BJ (cell line): ENCODE measurements at regions not wholly inside any gene's neighbourhood (a gene's known extent, or its start where the extent isn't known, plus 50 kb on each side); places are given as distances from the start of the nearest gene placed in this dataset.

Experiments used
- CTCF ChIA-PET: fragments of 350-600 bp; formaldehyde crosslinking; extraction: SDS; loops from one replicate; lab custom pipeline; 2021; ENCODE audit warnings: antibody characterized with exemption, inconsistent platforms; lab: Yijun Ruan, JAX
- POLR2A ChIA-PET: fragments of 300-600 bp; sonication (Branson Sonifier 250); formaldehyde crosslinking; extraction: SDS; loops from one replicate; lab custom pipeline; 2021; ENCODE audit warnings: antibody characterized with exemption; lab: Charles Lee
- DNase-seq: peaks from one replicate; pipeline ENCODE4 v3.0.0-alpha.2; 2011; ENCODE audit warnings: low read depth
- H3K27me3 ChIP-seq: 2 replicates; pipeline ENCODE4 v1.6.0; 2011; ENCODE audit warnings: low read length; ENCODE audit not compliant: control insufficient read depth, insufficient read depth
- H3K36me3 ChIP-seq: 2 replicates; pipeline ENCODE4 v1.5.1; 2011; ENCODE audit warnings: low read length; ENCODE audit not compliant: control insufficient read depth, insufficient read depth
- H3K4me3 ChIP-seq: 2 replicates; pipeline ENCODE4 v1.5.1; 2011; ENCODE audit warnings: low read depth, mild to moderate bottlenecking, control low read depth, low read length
- TF ChIP-seq, protein P1 (sequence below): IDR thresholded peaks from 2 replicates; pipeline ENCODE4 v1.5.1; 2011; ENCODE audit warnings: low read depth, mild to moderate bottlenecking, control low read depth, inconsistent platforms, low read length, moderate library complexity; ENCODE audit not compliant: insufficient read depth

DNA sequence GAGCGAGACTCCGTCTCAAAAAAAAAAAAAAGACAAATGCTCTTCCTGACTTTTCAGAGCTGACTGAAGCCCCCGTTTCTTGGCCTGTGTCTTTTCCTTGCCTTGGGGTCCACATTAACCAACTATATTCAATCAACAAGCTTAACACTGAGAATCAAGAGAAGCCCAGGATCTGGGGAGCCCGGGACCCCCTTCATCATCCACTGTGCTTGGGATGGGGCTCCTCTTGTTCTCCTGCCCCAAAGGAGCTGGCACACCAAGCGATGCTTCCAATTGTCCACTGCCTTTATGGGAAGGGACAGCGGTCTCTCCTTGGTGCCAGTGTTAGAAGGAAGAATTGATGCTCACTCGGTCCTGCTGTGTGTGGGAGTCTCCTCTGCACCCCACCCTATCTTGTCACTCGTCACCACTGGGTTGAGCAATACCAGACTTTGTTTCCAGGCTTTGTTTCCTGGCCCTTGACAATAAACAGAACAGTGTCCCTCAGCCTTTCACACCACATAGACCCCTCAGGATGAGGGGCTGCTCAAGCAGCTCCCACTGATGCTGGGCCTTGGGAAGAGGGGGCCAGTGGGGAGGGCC, 146.7 kb downstream of the KCNJ12 start:
- DNase-seq = no peak
- ChIA-PET CTCF (interaction anchor here (0.6 to 3.9 kb wide), 3 partner anchors 10 to 407 kb away, joined by 3 to 32 read pairs (median 12); no protein-coding TSS in a partner anchor), POLR2A (no interaction called here)
- H3K36me3 ChIP-seq = no peaks in the 10 kb centered on the region
- no peak overlapping the region for H3K4me3 ChIP-seq
- H3K27me3 ChIP-seq = no peaks in the 10 kb centered on the region; the same call in 1 of the 2 replicates
- TF ChIP-seq, protein P1, sequence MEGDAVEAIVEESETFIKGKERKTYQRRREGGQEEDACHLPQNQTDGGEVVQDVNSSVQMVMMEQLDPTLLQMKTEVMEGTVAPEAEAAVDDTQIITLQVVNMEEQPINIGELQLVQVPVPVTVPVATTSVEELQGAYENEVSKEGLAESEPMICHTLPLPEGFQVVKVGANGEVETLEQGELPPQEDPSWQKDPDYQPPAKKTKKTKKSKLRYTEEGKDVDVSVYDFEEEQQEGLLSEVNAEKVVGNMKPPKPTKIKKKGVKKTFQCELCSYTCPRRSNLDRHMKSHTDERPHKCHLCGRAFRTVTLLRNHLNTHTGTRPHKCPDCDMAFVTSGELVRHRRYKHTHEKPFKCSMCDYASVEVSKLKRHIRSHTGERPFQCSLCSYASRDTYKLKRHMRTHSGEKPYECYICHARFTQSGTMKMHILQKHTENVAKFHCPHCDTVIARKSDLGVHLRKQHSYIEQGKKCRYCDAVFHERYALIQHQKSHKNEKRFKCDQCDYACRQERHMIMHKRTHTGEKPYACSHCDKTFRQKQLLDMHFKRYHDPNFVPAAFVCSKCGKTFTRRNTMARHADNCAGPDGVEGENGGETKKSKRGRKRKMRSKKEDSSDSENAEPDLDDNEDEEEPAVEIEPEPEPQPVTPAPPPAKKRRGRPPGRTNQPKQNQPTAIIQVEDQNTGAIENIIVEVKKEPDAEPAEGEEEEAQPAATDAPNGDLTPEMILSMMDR = no peak

DNA sequence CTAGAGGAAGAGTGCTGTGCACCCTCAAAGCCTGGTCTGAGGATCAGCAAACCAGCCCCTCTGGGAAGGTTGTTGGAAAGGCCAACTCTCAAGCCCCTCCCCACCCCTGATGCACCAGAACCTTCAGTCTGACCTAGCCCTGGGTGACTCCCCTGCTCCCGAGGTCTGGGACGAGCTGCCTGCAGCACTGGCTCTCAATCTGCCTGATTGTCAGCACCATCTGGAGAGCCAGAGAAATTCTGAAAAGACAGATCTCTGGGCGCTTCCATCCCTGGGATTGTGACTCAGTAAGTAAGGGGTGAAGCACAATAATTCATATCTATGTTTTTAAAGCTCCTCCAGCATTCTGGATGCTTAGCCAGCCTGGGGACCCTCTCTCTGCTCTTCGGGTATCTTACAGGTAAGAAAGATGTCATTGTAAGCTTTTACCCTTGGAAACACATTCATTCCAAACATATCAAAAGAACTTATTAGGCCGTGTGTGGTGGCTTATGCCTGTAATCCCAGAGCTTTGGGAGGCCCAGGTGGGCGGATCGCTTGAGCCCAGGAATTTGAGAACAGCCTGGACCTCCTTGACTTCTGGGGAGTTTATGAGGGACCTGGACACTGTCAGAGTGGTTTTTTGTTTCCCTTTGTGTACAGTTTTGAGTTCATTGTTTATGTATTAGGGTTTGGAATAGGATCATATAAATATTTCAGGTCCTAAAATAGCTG, 147.5 kb downstream of the KCNJ12 start:
- Histone ChIP-seq H3K36me3 (no peaks in the 10 kb centered on the region), H3K27me3 (no peaks in the 10 kb centered on the region; the same call in 1 of the 2 replicates), H3K4me3 (no peak overlapping the region)
- TF ChIP-seq, protein P1 = no peak
- DNase-seq = no peak
- CTCF ChIA-PET = interaction anchor here (1.7 to 3.9 kb wide), 3 partner anchors 8 to 67 kb away, joined by 4 to 32 read pairs (median 12); no protein-coding TSS in a partner anchor
- POLR2A ChIA-PET = no interaction called here

DNA sequence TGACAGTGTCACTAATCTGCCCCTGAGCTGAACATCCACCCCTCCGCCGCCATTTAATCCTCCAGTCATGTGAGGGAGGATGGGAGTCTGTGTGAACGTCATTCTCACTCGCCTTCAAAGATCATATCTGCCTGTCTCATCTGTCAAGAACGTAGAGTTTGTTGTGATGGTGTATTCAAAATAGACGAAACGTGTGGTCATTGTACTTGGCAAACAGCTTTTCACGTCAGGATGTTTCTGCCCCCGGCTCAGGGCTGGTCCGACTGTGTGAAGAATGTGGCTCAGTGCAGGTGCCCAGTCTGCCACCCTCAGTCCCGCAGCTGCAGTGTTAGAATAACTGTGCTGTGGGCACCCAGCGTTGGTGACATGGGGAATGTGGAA, 148.0 kb downstream of the KCNJ12 start:
- no peak overlapping the region for H3K4me3 ChIP-seq
- no peaks in the 10 kb centered on the region for H3K27me3 ChIP-seq
- ChIA-PET CTCF (interaction anchor here (1.3 to 3.9 kb wide), 4 partner anchors 9 to 245 kb away, joined by 4 to 32 read pairs (median 8); no protein-coding TSS in a partner anchor), POLR2A (no interaction called here)
- TF ChIP-seq, protein P1 = no peak
- H3K36me3 ChIP-seq = no peaks in the 10 kb centered on the region
- DNase-seq = no peak

DNA sequence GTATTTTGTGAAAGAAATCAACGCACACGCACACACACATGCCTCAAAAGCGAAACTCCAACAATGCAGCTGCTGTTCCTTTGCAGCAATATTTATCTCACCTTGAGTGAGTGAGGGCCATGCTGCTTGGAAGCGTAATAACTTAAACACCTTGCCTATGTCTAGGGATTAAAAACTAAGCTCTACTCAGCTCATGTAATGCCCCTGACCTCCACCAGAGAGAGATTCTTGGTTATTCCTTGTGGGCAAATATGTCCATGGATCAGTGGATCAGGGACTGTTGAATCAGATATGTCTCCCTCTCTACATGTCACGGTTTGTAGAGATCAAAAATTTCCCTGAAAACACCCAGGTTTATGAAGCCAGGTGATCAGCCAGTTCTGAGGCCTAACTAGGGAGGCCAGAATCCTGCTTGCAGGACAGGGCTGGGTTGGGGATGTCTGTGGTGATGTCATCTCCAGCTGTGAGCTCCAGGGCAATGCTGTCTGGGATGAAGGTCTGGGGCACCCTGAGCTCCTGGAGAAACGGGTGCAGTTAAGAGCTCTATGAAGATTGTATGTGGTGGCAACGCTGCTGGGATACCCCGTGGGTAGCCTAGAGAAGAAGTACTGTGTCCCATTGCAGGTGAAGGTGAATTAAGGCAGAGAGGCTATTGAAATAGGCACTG, 149.4 kb downstream of the KCNJ12 start:
- CTCF ChIA-PET = interaction anchor here (1.3 to 3.9 kb wide), 5 partner anchors 9 to 246 kb away, joined by 3 to 32 read pairs (median 5); no protein-coding TSS in a partner anchor
- no peaks in the 10 kb centered on the region for H3K27me3 ChIP-seq
- TF ChIP-seq, protein P1 = no peak
- POLR2A ChIA-PET = no interaction called here
- H3K36me3 ChIP-seq = no peaks in the 10 kb centered on the region
- no peak overlapping the region for H3K4me3 ChIP-seq
- DNase-seq = no peak
